Inferior parietal cortex (tissue), 1 donor: ENCODE measurements at regions not wholly inside any gene's neighbourhood (a gene's known extent, or its start where the extent isn't known, plus 50 kb on each side); places are given as distances from the start of the nearest gene placed in this dataset.
"Not testable (repeated sequence)": the region's sequence is repeated elsewhere in the genome, so short reads cannot be mapped to it uniquely, and the experiment has no call there.

Source experiments
- DNase-seq: peaks from one replicate; pipeline ENCODE4 v3.0.0-alpha.2; 2016; ENCODE audit errors: extremely low spot score

DNA sequence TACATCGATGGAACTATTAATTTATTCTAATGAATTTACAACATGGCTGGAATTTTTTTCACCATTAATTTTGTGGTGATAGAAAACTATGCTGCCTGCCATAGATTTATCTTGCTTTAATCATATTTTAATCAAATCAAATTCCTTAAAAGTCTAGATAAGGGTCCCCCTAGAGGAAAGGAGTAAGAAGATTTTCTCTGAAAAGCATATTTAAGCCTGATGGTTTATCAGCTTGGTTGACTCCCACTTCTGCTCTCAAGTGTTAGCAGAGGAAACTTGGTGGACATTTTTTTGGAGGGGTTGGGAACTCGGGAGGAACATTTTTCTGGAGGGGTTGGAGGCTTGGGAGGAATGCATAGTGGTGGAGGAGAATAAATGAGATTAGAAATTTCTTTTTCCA, 253.3 kb downstream of the KCNRG start:
- DNase-seq: no peak

DNA sequence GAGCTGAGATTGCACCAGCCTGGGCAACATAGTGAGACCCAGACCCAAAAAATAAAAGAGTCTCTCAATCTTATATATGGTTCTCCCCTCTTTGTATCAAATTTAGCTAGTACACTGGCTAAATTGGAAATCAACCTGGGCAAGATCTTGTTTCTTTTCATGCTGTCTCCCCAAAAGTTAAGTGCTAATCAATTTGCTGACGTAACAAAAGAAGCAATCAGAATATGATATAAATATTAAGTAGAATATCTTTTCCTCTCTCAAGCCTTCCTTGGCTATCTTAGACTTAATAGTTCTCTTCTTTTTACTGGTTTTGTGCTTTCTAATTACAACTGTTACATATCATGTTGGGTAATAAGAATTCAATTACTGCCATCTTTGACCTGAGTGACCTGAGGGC, 258.9 kb downstream of the KCNRG start:
- DNase-seq: no peak

DNA sequence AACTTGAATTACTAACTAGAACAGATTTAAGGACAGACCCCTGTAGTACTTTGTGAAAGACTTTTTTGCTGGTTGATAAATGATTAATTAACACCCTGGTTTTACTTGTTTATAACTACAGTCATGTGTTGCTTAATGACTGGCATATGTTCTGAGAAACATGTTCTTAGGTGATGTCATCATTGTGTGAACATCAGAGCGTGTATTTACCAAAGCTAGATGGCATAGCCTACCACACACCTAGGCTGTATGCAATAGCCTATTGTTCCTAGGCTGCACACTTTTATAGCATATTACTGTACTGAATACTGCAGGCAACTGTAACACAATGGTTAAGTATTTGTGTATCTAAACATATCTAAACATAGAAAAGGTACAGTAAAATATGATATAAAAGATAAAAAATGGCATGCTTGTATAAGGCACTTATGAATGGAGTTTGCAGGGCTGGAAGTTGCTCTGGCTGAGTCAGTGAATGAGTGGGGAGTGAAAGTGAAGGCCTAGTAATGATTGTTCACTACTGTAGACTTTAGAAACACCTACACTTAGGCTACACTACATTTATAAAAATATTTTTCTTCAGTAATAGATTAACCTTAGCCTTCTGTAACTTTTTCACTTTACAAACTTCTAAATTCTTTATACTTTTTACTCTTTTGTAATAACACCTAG, 260.3 kb downstream of the KCNRG start:
- DNase-seq: no peak

DNA sequence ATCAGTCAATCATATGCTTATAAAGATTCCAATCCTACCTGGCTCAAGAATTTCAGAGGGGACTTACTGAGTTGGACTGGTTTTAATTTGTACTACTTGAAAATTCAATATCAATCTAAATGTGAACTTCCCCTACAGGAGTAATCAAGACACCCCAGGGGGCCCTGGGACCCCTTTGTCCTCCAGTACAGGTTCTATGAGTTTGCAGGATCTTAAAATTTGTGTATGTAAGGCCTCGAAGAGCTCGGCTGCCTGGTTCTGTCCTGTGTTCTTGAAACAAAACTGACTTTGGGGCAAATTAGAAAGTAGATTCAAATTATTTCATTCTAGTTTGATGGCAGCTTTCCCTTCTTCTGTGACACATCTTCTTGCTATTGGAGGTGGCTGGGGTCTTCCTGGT, 261.3 kb downstream of the KCNRG start:
- DNase-seq: no peak

DNA sequence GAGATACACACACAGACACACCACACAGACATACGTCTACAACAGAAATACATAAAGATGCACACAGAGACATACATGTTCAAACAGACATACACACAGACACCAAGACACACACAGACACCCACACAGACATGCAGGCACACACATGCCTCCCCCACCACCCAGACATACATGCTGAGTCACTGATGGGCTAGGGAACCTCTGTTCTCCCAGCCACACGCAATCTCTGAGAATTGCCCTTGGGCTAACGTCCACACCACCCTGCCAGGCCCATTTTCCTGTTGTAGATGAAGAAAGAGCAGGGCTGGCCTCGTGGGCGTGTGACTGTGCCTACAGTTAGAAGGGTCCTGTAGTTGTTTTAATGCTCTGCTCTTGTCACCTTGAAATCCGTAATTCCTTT, 261.9 kb downstream of the KCNRG start:
- no peak for DNase-seq

DNA sequence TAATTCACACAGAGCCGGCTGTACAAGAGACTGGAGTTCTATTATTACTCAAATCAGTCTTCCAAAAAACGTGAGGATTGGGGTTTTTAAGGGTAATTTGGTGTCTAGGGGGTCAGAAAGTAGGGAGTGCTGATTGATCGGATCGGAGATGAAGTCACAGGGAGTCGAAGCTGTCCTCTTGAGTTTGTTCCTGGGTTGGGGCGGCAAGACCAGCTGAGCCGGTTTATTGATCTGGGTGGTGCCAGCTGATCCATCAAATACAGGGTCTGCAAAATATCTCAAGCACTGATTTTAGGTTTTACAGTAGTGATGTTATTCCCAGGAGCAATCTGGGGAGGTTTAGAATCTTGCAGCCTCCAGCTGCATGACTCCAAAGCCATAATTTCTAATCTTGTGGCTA, 262.7 kb downstream of the KCNRG start:
- DNase-seq: no peak

DNA sequence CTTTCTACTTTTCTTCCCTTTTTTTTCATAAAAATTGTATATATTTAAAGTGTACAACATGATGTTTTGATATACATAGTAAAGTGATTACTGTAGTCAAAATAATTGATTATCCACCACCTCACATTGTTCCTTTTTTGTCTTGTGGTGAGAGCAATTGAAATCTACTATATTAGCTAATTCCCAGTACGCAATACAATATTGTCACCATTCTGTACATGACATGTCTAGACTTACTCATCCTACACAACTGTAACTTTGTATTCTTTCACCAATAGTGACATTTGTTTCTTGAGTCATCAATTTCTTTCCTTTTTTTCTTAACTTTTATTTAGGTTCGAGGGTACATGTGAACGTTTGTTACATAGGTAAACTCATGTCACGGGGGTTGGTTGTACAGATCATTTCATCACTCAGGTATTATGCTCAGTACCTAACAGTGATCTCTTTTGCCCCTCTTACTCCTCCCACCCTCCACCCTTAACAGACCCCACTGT, 265.2 kb downstream of the KCNRG start:
- no peak for DNase-seq

DNA sequence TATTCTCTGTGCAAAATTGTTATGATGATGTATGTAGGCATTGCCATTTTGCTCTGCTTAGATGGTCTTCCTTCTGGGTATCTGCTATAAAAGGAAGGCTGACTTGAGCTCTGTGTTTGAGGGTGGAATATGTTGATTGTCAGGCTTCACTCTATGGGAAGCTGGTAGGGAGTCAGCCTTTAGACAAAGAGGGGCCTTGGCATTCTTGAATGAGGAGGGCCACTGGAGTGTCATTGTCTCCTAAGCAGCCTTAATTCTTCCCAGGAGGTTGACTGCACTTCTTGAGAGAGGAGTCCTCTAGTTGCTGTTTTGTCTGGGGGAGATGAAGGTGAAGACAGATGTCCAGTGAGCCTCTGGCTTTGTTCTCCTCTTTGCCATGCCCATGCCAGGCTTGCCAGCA, 266.8 kb downstream of the KCNRG start:
- no peak for DNase-seq

DNA sequence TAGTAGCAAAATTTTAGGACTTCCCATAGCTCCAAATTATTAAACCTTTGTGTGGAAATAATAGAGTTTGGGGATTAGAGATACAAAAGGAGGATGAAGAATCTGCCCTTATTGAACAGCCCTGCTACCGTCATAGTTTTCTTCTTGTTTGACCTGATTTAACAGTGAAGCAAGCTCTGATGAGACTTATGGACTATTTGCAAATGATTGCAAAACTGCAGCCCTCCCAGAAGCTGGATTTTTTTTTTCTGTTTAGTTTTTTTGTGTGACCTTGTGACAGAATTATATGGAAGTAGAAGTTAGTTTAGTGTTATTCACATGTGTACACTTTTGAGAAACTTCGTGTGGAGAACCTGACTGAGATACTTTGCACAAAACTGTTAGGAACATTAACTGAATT, 267.8 kb downstream of the KCNRG start:
- DNase-seq: no peak

DNA sequence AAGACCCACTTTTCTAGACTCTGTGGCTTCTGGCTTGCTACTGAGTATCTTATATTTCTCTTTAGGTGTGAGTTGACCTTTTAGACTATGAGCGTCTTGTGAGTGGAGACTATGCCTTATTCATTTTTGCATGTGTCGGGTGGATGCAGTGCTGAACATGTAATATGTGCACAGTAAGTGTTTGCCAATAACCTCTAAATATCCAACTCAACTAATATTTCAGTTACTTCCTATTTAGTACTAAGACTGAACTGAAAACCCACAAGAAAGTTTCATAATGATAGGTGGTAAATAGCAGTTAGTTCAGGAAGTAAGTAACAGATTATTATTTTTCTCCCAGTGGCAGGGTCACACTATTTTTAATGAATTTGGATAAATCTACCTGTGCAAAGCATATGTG, 269.3 kb downstream of the KCNRG start:
- no peak for DNase-seq

DNA sequence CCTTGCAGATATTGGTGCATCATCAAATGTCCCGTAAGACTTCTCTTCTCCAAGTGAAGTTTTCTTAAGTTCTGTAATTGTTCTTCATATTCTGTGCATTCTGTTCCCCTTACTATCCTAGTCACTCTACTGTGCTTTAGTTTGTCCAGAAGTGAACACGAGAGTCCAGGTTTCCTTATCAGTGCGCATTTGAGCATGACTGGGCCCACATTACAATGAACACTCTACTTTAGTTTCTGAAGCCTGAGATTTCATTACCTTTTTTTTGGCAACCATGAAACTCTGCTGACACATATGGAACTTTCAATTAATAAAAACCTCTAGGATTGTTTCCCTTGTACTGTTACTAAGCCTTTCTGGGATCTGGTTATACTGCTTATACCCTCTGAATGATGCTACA, 270.0 kb downstream of the KCNRG start:
- no peak for DNase-seq

DNA sequence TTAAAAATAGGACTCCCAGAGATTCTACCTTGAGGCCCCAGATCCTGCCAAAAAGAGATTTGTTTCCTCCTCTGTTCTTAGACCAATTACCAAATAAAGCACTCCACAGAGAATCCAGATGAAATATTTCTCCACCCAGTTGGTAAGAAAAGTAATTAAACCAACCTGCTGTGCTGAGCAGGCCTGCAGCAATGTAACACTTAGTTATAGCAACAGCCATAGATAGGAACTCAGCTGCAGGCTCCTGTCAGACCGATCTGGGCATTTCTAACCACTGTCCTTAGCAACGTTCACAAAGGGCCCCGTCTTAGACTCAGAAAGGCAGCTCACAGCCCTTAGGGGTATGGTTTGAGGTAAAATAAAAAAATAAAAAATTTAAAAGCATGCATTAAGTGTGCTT, 271.1 kb downstream of the KCNRG start:
- no peak for DNase-seq

DNA sequence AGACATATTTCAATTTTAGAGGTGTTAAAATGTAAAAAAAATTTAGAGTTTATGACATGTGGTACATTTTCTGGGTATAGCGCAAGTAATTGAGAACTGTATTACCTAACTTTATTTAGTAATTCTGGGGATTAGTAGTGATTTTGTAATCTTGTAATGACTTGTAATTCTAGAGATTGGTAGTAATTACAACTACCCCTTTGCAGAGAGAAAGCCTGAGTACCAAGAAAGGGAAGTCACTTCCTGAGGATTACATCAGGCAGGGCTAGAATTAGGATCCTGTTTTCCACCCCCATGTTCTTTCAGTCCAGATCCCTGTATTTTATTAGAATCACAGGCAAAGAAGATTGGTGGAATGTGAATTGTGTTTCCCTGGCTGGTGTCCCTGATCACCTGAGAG, 274.9 kb downstream of the KCNRG start:
- no peak for DNase-seq

DNA sequence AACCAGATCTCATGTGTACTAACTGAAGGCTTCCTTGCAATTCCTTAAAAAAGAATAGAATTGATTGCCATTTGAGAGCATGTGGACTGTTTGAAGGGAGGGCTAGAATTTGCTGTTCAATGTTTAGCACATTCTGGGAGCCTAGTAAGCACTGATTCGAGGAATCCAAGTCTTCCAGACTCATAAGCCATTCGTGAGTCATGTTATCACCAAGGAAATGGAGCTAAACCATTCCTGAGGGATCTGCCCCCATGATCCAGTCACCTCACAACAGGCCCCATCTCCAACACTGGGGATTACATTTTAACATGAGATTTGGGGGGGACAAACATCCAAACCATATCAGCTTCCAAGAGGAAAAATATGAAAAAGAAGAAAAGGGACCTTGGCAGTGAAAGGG, 276.4 kb downstream of the KCNRG start:
- no peak for DNase-seq

DNA sequence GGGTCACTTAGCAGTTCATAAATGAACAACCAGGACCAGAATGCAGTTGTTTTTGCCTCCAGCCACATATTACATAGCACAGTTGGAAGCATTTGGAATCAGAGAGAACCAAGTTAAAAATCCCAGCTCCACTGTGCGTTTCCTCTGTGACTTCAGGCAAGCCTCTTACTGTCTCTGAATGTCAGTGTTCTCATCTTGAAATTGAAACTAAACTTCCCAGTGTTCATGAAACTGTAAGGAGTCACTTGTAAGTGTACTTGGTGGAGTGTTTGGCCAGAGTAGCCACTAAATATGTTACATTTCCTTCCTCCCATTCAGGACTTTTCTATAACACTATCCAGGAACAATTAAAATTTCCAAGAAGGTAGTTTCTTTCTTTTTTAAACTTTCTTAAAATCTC, 276.8 kb downstream of the KCNRG start:
- DNase-seq: no peak

DNA sequence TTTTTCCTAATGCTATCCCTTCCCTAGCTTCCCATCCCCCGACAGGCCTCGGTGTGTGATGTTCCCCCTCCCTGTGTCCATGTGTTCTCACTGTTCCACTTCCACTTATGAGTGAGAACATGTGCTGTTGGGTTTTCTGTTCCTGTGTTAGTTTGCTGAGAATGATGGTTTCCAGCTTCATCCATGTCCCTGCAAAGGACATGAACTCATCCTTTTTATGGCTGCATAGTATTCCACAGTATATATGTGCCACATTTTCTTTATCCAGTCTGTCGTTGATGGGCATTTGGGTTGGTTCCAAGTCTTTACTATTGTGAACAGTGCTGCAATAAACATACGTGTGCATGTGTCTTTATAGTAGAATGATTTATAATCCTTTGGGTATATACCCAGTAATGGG, 279.2 kb downstream of the KCNRG start:
- DNase-seq: not testable (repeated sequence)

DNA sequence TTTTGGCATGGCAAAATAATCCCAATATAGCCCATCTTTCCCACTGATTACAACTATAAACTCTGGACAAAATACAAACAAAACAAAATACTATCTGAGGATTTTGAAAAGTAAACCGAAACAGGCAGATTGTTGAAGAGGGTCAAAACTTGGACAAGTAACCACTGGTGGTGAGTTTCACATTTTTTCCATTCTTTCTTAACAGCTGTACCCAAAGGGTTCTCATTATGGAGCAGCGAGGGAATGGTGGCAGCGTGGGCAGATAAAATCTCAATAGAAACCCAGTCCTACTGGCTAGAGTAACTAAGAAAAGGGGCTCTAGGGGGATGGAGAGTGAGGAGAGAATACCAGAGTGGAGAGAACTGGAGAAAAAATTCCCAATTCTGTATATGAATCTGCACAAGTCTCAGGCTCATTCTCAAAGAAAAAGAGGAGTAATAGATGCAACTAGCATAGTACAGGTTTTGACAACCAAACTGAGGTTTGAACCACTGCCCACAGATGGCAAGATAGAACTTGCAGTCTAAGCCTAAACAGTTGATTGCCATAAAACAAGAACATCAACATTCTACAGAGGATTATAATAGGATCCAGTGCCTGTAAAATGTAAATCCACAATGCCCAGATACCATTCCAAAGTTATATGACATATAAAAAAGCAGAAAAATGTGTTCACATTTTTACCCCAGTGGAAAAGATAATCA, 284.5 kb downstream of the KCNRG start:
- no peak for DNase-seq

DNA sequence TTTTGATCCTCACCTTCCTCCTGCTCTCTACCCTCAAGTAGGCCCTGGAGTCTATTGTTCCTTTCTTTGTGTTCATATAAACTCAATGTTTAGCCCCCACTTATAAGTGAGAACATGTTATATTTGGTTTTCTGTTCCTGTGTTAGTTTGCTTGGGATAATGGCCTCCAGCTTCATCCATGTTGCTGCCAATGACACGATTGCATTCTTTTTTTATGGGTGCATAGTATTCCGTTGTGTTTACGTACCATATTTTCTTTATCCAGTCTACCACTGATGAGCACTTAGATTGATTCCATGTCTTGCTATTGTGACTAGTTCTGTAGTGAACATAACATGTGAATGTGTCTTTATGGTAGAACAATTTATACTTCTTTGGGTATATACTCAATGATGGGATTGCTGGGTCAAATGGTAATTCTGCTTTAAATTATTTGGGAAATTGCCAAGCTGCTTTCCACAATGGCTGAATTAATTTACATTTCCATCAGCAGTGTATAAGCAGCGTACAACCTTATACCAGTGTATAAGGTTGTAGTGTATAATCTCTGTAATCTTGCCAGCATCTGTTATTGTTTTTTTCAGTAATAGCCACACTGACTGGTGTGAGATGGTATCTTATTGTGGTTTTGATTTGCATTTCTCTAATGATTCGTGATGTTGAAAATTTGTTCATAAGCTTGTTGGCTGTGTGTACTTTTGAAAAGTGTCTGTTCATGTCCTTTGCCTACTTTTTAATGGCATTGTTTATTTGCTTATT, 288.9 kb downstream of the KCNRG start:
- no peak for DNase-seq

DNA sequence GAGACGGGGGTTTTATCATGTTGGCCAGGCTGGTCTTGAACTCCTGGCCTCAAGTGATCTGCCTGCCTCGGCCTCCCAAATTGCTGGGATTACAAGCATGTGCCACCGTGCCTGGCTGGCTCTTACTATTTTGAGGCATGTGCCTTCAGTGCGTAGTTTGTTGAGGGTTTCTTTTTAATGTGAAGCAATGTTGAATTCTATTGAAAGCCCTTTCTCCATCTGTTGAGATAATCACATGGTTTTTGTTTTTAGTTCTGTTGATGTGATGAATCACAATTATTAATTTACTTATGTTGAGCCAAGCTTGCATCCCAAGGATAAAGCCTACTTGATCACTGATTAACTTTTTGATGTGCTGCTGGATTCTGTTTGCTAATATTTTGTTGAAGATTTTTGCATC, 290.9 kb downstream of the KCNRG start:
- DNase-seq: no peak

DNA sequence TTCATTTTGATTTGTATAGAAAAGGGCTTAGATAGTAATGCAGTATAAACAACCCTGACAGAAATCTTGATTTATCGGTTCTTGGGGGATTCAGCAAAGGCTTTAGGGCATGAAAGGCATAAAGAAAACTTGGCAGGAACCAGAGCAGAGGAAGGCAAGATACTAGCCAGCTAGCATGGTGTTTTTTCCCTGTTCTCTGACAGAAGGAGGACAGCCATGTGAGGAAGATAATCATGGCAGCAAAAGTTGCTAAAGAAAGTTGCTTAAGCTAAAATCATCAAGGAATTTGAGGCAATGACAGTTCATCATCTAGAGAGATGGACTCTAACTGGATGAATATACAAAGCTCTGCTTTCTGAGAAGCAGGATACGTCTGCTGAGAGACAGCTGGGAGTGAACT, 294.1 kb downstream of the KCNRG start:
- no peak for DNase-seq

DNA sequence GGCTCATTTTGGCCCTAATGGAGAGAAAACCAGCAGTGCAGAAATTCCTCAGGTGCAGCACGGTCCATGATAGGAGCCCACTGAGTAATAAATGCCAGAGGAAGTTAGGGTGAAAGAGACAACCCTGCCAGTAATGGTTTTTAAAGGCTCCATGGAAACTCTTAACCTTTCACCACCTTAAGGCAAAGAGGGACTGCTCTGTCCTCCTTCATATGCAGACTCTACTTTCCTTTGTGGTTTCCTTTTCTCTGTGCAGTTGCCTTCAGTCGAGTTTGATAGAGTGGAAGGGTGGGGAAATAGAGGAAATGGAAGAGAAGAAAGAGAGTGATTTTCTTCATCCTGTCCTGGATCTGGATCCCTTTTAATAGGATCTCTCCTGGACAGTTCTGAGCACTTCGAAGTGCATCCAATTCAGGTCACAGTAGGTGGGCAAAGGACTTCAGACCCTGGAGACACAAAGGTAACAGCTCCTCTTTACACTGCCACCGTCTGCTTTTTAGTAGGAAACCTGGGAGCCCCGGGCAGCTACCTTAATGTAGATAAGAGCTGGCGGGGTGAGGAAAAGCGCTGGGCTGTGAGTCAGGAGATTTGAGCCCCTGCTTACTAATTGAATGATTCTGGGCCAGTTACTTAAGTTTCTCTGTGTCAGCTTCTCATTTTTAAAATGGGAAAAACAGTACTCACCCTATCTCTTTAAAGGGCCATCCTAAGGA, 294.8 kb downstream of the KCNRG start:
- no peak for DNase-seq

DNA sequence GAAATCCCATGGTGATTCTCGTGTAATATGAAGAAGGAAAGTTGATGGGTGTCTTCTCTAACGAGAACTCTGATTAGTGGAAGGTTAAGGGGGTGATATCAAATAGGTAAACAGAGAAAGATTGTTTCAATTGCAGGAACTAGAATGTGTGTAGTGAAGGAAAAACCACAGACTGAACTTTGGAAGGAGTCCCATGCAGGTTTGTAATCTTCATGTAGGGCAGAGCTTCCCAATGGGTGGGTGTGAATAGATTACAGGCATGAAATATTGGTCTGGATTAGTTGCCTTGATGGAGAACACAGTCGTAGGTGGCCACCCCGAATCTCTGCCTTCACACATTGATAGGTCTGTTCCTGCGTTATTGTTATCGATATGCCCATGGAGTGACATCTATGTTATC, 295.5 kb downstream of the KCNRG start:
- DNase-seq: no peak
